H1 (cell line): ENCODE measurements at regions not wholly inside any gene's neighbourhood (a gene's known extent, or its start where the extent isn't known, plus 50 kb on each side); places are given as distances from the start of the nearest gene placed in this dataset.

Experiments
- BRCA1 ChIP-seq: IDR thresholded peaks from 2 replicates; pipeline ENCODE4 v1.6.1; 2012; ENCODE audit warnings: low read depth, low read length, improper control_type of control experiment
- CEBPB ChIP-seq: IDR thresholded peaks from 2 replicates; pipeline ENCODE4 v1.6.1; 2012; ENCODE audit warnings: low read depth, low read length
- CHD7 ChIP-seq: fragments of 300-600 bp; sonication (generic); IDR thresholded peaks from 2 replicates; pipeline ENCODE4 v1.7.1; 2012; ENCODE audit warnings: low read length, moderate library complexity, mild to moderate bottlenecking, inconsistent platforms; ENCODE audit not compliant: insufficient replicate concordance
- E2F6 ChIP-seq: IDR thresholded peaks from 2 replicates; pipeline ENCODE4 v1.6.1; 2012; ENCODE audit warnings: inconsistent platforms
- FOSL1 ChIP-seq: IDR thresholded peaks from 2 replicates; pipeline ENCODE4 v1.6.1; 2011; ENCODE audit warnings: mild to moderate bottlenecking, low read depth, low read length, moderate library complexity; ENCODE audit not compliant: insufficient read depth
- KDM4A ChIP-seq: IDR thresholded peaks from one replicate; pipeline ENCODE4 v1.7.1; 2012; ENCODE audit warnings: low read depth, mild to moderate bottlenecking, moderate library complexity, low read length, inconsistent platforms; ENCODE audit not compliant: severe bottlenecking
- PHF8 ChIP-seq: fragments of 200-600 bp; sonication (generic); conservative IDR thresholded peaks from 2 replicates; pipeline ENCODE4 v1.7.1; 2012; ENCODE audit warnings: low read depth, mild to moderate bottlenecking, inconsistent platforms, low read length, moderate library complexity
- SIN3A ChIP-seq, 2 experiments: IDR thresholded peaks in 1 of 2; conservative IDR thresholded peaks in 1 of 2; 2 replicates each; pipeline ENCODE4 v1.6.1; 2011 to 2012; ENCODE audit warnings: low read length in 2 of 2, improper control_type of control experiment in 1 of 2, low read depth in 1 of 2, mild to moderate bottlenecking in 1 of 2
- SIX5 ChIP-seq: IDR thresholded peaks from 2 replicates; pipeline ENCODE4 v1.6.1; 2011; ENCODE audit warnings: mild to moderate bottlenecking, low read depth, low read length

DNA sequence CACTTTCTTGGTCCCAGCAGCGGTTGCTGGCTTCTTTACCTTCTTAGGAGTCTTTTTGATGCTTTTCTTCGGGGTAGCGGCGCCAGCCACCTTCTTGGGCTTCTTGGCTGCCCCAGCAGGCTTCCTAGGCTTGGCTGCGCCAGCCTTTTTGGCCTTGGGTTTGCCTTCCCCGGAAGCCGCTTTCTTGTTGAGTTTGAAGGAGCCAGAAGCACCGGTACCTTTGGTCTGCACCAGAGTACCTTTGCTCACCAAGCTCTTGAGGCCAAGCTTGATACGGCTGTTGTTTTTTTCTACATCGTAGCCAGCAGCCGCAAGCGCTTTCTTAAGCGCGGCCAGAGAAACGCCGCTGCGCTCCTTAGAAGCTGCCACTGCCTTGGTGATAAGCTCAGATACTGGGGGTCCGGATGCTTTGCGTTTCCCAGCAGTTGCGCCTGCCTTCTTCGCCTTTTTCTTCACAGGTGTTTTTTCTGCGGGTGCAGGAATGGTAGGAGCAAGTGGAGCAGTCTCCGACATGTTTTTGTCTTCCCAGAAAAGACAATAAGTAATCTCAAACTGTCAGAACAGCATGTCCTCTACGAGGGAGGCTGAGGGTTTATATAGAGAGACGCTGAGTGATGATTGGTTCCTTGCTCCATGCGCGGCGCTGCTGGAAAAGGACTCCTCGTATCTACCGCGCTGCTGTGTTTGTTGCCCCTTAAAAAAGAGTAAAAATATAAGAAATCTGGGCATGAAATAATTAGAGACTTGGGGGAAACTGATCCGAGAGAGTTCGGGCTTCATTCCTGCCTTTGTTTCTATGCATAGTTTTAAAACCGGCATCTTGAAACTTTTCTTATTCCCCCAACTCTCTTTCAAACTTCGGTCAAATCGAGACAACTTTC, 130.3 kb upstream of the BTN3A2 start (continued):
- TF ChIP-seq CHD7: peak; percentile 59
- TF ChIP-seq BRCA1: no peak
- TF ChIP-seq FOSL1: no peak
- peak; percentile 49; the same call in 1 of the 2 replicates for TF ChIP-seq PHF8
- no peak for TF ChIP-seq CEBPB
- no peak for TF ChIP-seq KDM4A
- peak in 1 of 2 experiments; percentile 33; a peak in 1 of 4 replicates for TF ChIP-seq SIN3A (conservative IDR thresholded peaks at IDR 0.05 in 1 of 2, IDR thresholded peaks at IDR 0.05 in 1 of 2; ENCODE audit: low read depth in 1 of 2, low read length in 2 of 2)
- TF ChIP-seq SIX5: no peak
- no peak for TF ChIP-seq E2F6
